Sigmoid colon (tissue), 4 donors: ENCODE measurements at regions not wholly inside any gene's neighbourhood (a gene's known extent, or its start where the extent isn't known, plus 50 kb on each side); places are given as distances from the start of the nearest gene placed in this dataset.

ENCODE experiments used
- CTCF ChIP-seq, 4 experiments: fragments of 450-650 bp in 3 of 4; fragments of 200-600 bp in 1 of 4; IDR thresholded peaks; one replicate each; pipeline ENCODE4 v1.5.1; 2016 to 2019; ENCODE audit warnings: antibody characterized with exemption in 4 of 4, mild to moderate bottlenecking in 3 of 4, moderate library complexity in 2 of 4
- POLR2A ChIP-seq, 2 donors: fragments of 450-650 bp; IDR thresholded peaks; one replicate each; pipeline ENCODE4 v1.6.1; 2016; ENCODE audit warnings: antibody characterized with exemption in 2 of 2, mild to moderate bottlenecking in 2 of 2, moderate library complexity in 2 of 2
- POLR2AphosphoS5 ChIP-seq, 4 donors: sonication (generic); formaldehyde crosslinking; IDR thresholded peaks; one replicate each; pipeline ENCODE4 v1.6.1; 2017; ENCODE audit warnings: antibody characterized with exemption in 4 of 4

- no peak for TF ChIP-seq POLR2A (IDR thresholded peaks at IDR 0.05)
- TF ChIP-seq POLR2AphosphoS5 (IDR thresholded peaks at IDR 0.05): no peak
- TF ChIP-seq CTCF (IDR thresholded peaks at IDR 0.05): no peak
Observed at GRCh38 chr3:161573136-161573535, 76.5 kb downstream of the OTOL1 start.
